ENCODE measurements at regions not wholly inside any gene's neighbourhood (a gene's known extent, or its start where the extent isn't known, plus 50 kb on each side); places are given as distances from the start of the nearest gene placed in this dataset.

DNA sequence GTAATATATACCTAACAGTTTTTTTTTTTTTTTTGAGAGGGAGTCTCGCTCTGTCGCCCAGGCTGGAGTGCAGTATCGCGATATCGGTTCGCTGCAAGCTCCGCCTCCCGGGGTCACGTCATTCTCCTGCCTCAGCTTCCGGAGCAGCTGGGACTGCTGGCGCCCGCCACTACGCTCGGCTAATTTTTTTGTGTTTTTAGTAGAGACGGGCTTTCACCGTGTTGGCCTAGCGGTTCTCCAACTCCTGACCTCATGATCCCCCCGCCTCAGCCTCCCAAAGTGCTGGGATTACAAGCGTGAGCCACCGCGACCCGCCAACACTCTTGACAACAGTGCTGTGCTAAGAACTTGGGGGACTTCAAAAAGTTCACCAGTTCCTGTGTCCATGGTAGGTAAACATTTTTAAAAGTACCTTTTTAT lies 63.5 kb downstream of the FOXG1 start:
- H4K20me1 ChIP-seq (ENCODE audit: control insufficient read depth, insufficient read depth, insufficient read length) = no peaks in the 10 kb centered on the region
- H2BK12ac ChIP-seq (ENCODE audit: insufficient read length, low read depth, low read length) = no peak overlapping the region
- no peak overlapping the region for H3K18ac ChIP-seq (ENCODE audit: insufficient read length, low read depth, low read length)
- Mint-ChIP-seq H3K4me3 (no peak overlapping the region), H3K9me3 (peaks cover 0 to 2% of the 10 kb centered on the region in 2 experiments; a peak in 1 of 5 replicates), H3K27ac (no peak overlapping the region), H3K27me3 (ENCODE audit: low read depth) (no peaks in the 10 kb centered on the region), H3K36me3 (ENCODE audit: insufficient read depth in 1 of 3, low read depth in 3 of 3) (no peaks in the 10 kb centered on the region), H3K4me1 (no peaks in the 10 kb centered on the region)
- no CpG with 5 or more reads among the region's 22 CpGs for WGBS (ENCODE audit: extremely low coverage, insufficient read length, low lambda C conversion rate)
- H3K27ac ChIP-seq (ENCODE audit: insufficient read length, low read depth, low read length) = no peak overlapping the region
- H3K4ac ChIP-seq (ENCODE audit: low read depth, low read length) = no peak overlapping the region
- no peaks in the 10 kb centered on the region for H3K79me1 ChIP-seq (ENCODE audit: insufficient read depth, low read depth, low read length, poor library complexity, severe bottlenecking)
- H3T11ph ChIP-seq (ENCODE audit: low read length) = no peak overlapping the region
- H3K4me2 ChIP-seq (ENCODE audit: insufficient read depth, insufficient read length, low read length) = no peak overlapping the region
- no peak overlapping the region for H3K9ac ChIP-seq (ENCODE audit: extremely low read depth, insufficient read length, low read length)
- no peaks in the 10 kb centered on the region for H3K4me1 ChIP-seq (ENCODE audit: insufficient read depth, low read length)
- no peak overlapping the region for H2BK20ac ChIP-seq (ENCODE audit: low read depth, low read length, poor library complexity, severe bottlenecking)
- no peak for DNase-seq
- H2BK15ac ChIP-seq (ENCODE audit: low read depth, low read length) = no peak overlapping the region
- no peaks in the 10 kb centered on the region for H3K9me3 ChIP-seq (ENCODE audit: control insufficient read depth, low read depth, low read length)
- no peak overlapping the region for H2AFZ ChIP-seq (ENCODE audit: low read length)
- H4K5ac ChIP-seq (ENCODE audit: insufficient read length, low read depth, low read length) = no peak overlapping the region
- TF ChIP-seq, protein P1, sequence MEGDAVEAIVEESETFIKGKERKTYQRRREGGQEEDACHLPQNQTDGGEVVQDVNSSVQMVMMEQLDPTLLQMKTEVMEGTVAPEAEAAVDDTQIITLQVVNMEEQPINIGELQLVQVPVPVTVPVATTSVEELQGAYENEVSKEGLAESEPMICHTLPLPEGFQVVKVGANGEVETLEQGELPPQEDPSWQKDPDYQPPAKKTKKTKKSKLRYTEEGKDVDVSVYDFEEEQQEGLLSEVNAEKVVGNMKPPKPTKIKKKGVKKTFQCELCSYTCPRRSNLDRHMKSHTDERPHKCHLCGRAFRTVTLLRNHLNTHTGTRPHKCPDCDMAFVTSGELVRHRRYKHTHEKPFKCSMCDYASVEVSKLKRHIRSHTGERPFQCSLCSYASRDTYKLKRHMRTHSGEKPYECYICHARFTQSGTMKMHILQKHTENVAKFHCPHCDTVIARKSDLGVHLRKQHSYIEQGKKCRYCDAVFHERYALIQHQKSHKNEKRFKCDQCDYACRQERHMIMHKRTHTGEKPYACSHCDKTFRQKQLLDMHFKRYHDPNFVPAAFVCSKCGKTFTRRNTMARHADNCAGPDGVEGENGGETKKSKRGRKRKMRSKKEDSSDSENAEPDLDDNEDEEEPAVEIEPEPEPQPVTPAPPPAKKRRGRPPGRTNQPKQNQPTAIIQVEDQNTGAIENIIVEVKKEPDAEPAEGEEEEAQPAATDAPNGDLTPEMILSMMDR (conservative IDR thresholded peaks at IDR 0.05) = no peak
- H3K56ac ChIP-seq (ENCODE audit: insufficient read length, low read depth, low read length) = no peak overlapping the region
- no peak overlapping the region for H4K8ac ChIP-seq (replicated peaks; ENCODE audit: insufficient read length, low read depth, low read length)
- no peaks in the 10 kb centered on the region for H3K27me3 ChIP-seq (ENCODE audit: insufficient read depth, low read length)
- H3K23me2 ChIP-seq (ENCODE audit: insufficient read length, low read depth, low read length, poor library complexity, severe bottlenecking) = no peaks in the 10 kb centered on the region
- no peak overlapping the region for H2BK5ac ChIP-seq (ENCODE audit: insufficient read length, low read length)
- no peak overlapping the region for H4K91ac ChIP-seq (ENCODE audit: insufficient read length, low read depth, low read length)
- H3K79me2 ChIP-seq (ENCODE audit: insufficient read depth, low read length) = no peaks in the 10 kb centered on the region
- H2AK5ac ChIP-seq (ENCODE audit: insufficient read length, low read length) = no peak overlapping the region
- no peak overlapping the region for H3K23ac ChIP-seq (ENCODE audit: insufficient read length, low read depth, low read length)
- no peak overlapping the region for H3K14ac ChIP-seq (ENCODE audit: insufficient read depth, low read length)
- H2BK120ac ChIP-seq (ENCODE audit: low read depth, low read length, poor library complexity, severe bottlenecking) = no peak overlapping the region

All from H9 (cell line).